ENCODE measurements at regions not wholly inside any gene's neighbourhood (a gene's known extent, or its start where the extent isn't known, plus 50 kb on each side); places are given as distances from the start of the nearest gene placed in this dataset.

- TF ChIP-seq EP300 (IDR thresholded peaks at IDR 0.05): no peak
- TF ChIP-seq CTCF (IDR thresholded peaks at IDR 0.05): no peak
Measured at GRCh38 chr6:21284706-21285105, 308.8 kb upstream of the SOX4 start.
